Neutrophil (primary cell): ENCODE measurements at regions not wholly inside any gene's neighbourhood (a gene's known extent, or its start where the extent isn't known, plus 50 kb on each side); places are given as distances from the start of the nearest gene placed in this dataset.

Experiments
- H3K27ac ChIP-seq: fragments of 200-600 bp; sonication (generic); 2 replicates; pipeline ENCODE4 v1.5.1; 2016; ENCODE audit warnings: mild to moderate bottlenecking, moderate library complexity
- H3K27me3 ChIP-seq: fragments of 200-600 bp; sonication (generic); 2 replicates; pipeline ENCODE4 v1.6.0; 2016; ENCODE audit warnings: mild to moderate bottlenecking
- H3K36me3 ChIP-seq: fragments of 200-600 bp; sonication (generic); 2 replicates; pipeline ENCODE4 v1.5.1; 2017
- H3K4me1 ChIP-seq, 2 experiments: fragments of 200-600 bp in 1 of 2; sonication (generic) in 1 of 2; 1 replicate in 1 of 2; 2 replicates in 1 of 2; pipeline versions ENCODE4 v1.5.1 to v1.6.1; 2013 to 2016; ENCODE audit warnings: low read depth in 1 of 2, low read length in 1 of 2, mild to moderate bottlenecking in 1 of 2, moderate library complexity in 1 of 2; ENCODE audit not compliant: control insufficient read depth in 1 of 2, insufficient read depth in 1 of 2
- H3K4me3 ChIP-seq, 2 experiments: fragments of 200-600 bp in 1 of 2; sonication (generic) in 1 of 2; 1 replicate in 1 of 2; 2 replicates in 1 of 2; pipeline ENCODE4 v1.5.1; 2013 to 2016; ENCODE audit warnings: low read depth in 1 of 2, low read length in 1 of 2, mild to moderate bottlenecking in 1 of 2, moderate library complexity in 1 of 2
- H3K9me3 ChIP-seq: fragments of 200-600 bp; sonication (generic); 2 replicates; pipeline ENCODE4 v1.5.1; 2016
- CTCF ChIP-seq: fragments of 200-600 bp; sonication (generic); IDR thresholded peaks from 2 replicates; pipeline ENCODE4 v1.5.1; 2016; ENCODE audit warnings: antibody characterized with exemption

- H3K4me1 ChIP-seq = no peaks in the 10 kb centered on the region
- no peak for TF ChIP-seq CTCF
- H3K4me3 ChIP-seq = no peak overlapping the region
- H3K9me3 ChIP-seq = no peaks in the 10 kb centered on the region
- H3K27me3 ChIP-seq = no peaks in the 10 kb centered on the region
- no peak overlapping the region for H3K27ac ChIP-seq
- H3K36me3 ChIP-seq = no peaks in the 10 kb centered on the region
Observed at GRCh38 chr4:38495446-38495845, 168.6 kb upstream of the KLF3 start.

DNA sequence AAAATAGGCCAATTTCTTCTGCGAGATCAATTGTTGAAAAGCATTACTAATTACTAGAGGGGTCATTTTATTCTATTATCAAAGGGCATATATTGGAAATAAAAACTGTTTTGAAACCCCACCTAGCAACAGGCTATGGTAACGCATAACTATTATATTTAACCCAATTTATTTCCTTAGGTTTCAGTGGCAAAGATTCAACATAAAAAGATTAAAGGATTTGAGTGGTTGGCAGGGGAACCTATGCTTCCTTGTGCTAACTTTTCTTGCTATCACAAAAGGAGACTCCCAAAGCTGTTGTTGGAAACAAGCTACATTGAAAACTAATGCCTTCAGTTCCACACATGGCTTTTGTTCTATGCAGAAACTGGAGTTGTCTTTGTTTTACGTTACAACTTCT is 166.9 kb upstream of the KLF3 start:
- no peak for TF ChIP-seq CTCF
- Histone ChIP-seq H3K4me1 (no peaks in the 10 kb centered on the region), H3K27me3 (no peaks in the 10 kb centered on the region)

GRCh38 chr4:38499101-38499500 is 164.9 kb upstream of the KLF3 start:
- no peak overlapping the region for H3K4me3 ChIP-seq
- H3K9me3 ChIP-seq = no peaks in the 10 kb centered on the region
- H3K36me3 ChIP-seq = no peaks in the 10 kb centered on the region
- no peaks in the 10 kb centered on the region for H3K27me3 ChIP-seq
- H3K4me1 ChIP-seq = no peaks in the 10 kb centered on the region
- no peak for TF ChIP-seq CTCF
- H3K27ac ChIP-seq = no peak overlapping the region

More for the DNA sequence above, 166.9 kb upstream of the KLF3 start:
- H3K4me3 ChIP-seq = no peak overlapping the region
- no peak overlapping the region for H3K27ac ChIP-seq
- no peaks in the 10 kb centered on the region for H3K36me3 ChIP-seq
- no peaks in the 10 kb centered on the region for H3K9me3 ChIP-seq

DNA sequence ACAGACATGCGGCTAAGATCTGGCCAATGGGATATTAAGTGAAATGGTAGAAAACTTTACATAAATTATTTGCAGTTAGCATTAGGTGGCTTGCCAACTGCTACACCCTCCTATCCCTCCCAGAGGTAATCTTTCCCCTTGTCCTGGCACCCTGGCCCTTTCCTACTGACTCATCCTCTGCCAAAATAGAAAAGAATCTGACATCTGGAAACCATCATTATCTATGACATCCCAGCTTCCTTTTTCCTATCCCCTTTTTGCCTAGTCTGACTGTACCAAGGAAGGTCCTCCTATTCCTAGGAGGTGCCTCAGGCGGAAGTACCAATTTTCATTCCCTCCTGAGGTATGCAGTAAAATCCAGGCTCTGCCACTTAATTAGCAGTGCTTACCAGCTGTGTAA is 163.6 kb upstream of the KLF3 start:
- H3K27me3 ChIP-seq = no peaks in the 10 kb centered on the region
- no peak overlapping the region for H3K27ac ChIP-seq
- no peaks in the 10 kb centered on the region for H3K4me1 ChIP-seq
- no peaks in the 10 kb centered on the region for H3K36me3 ChIP-seq
- H3K4me3 ChIP-seq = no peak overlapping the region
- TF ChIP-seq CTCF = no peak
- H3K9me3 ChIP-seq = no peaks in the 10 kb centered on the region

DNA sequence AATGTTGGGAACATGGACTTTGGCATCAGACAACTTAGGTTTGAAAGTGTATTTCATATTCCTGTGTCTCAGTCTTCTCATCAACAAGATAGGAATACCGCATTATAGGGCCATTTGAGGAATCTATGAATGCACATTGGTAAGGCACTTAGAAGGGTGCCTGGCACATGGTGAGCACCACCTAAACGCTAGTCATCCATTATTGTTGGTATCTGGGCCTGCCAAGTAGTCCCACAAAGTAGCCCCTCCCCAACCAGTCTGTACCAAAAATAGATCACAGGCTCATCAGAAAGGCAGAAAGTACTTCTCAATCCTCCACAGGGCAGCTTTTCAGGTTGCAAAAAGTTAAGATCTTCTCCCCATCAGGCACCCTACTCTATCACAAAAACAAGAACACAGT is 162.3 kb upstream of the KLF3 start:
- H3K4me1 ChIP-seq = no peaks in the 10 kb centered on the region
- H3K4me3 ChIP-seq = no peak overlapping the region
- H3K27ac ChIP-seq = no peak overlapping the region
- H3K27me3 ChIP-seq = no peaks in the 10 kb centered on the region
- no peaks in the 10 kb centered on the region for H3K9me3 ChIP-seq
- H3K36me3 ChIP-seq = no peaks in the 10 kb centered on the region
- no peak for TF ChIP-seq CTCF
